Fibroblast of the aortic adventitia (primary cell): ENCODE measurements at regions not wholly inside any gene's neighbourhood (a gene's known extent, or its start where the extent isn't known, plus 50 kb on each side); places are given as distances from the start of the nearest gene placed in this dataset.

ENCODE experiments used
- DNase-seq: peaks from one replicate; pipeline ENCODE4 v3.0.0-alpha.2; 2010; ENCODE audit warnings: low read depth
- H3K4me3 ChIP-seq: 2 replicates; pipeline ENCODE4 v1.5.1; 2011; ENCODE audit warnings: low read depth, mild to moderate bottlenecking, control low read depth, low read length, moderate library complexity
- CTCF ChIP-seq: IDR thresholded peaks from 2 replicates; pipeline ENCODE4 v1.5.1; 2011; ENCODE audit warnings: mild to moderate bottlenecking, low read length, control low read depth, inconsistent platforms; ENCODE audit not compliant: insufficient read depth

- H3K4me3 ChIP-seq, result no peak overlapping the region
- TF ChIP-seq CTCF, result no peak
- DNase-seq, result no peak
These were observed 72.3 kb downstream of the MAP10 start for GRCh38 chr1:232877365-232878028.

- no peak for TF ChIP-seq CTCF
These were observed 72.3 kb upstream of the NTPCR start for GRCh38 chr1:232878086-232878485.

GRCh38 chr1:232880354-232880753 lies 70.1 kb upstream of the NTPCR start:
- no peak overlapping the region for H3K4me3 ChIP-seq
- peak; percentile 13 for DNase-seq
- TF ChIP-seq CTCF, result peak; percentile 47

More at GRCh38 chr1:232878086-232878485, 72.3 kb upstream of the NTPCR start:
- DNase-seq, result no peak
- H3K4me3 ChIP-seq, result no peak overlapping the region

- no peak for DNase-seq
- TF ChIP-seq CTCF, result no peak
- no peak overlapping the region for H3K4me3 ChIP-seq
These were observed 66.3 kb upstream of the NTPCR start for GRCh38 chr1:232883992-232884661.

GRCh38 chr1:232886271-232886670 lies 64.1 kb upstream of the NTPCR start:
- TF ChIP-seq CTCF, result no peak
- DNase-seq, result no peak
- H3K4me3 ChIP-seq, result no peak overlapping the region

GRCh38 chr1:232890340-232890943 lies 60.0 kb upstream of the NTPCR start:
- TF ChIP-seq CTCF, result no peak
- no peak for DNase-seq
- no peak overlapping the region for H3K4me3 ChIP-seq
